Suprapubic skin (tissue), 4 donors: ENCODE measurements at regions not wholly inside any gene's neighbourhood (a gene's known extent, or its start where the extent isn't known, plus 50 kb on each side); places are given as distances from the start of the nearest gene placed in this dataset.
A peak's percentile ranks its signal among the peaks of the same experiment; 100 is the strongest.

ENCODE experiments used
- DNase-seq, 2 donors: peaks; one replicate each; pipeline ENCODE4 v3.0.0-alpha.2; 2019; ENCODE audit warnings: low spot score in 2 of 2
- H3K27ac ChIP-seq: fragments of 200-600 bp; sonication (generic); one replicate; pipeline ENCODE4 v1.5.1; 2019
- H3K27me3 ChIP-seq: fragments of 200-600 bp; sonication (generic); one replicate; pipeline ENCODE4 v1.5.1; 2019
- H3K36me3 ChIP-seq: fragments of 200-600 bp; sonication (generic); one replicate; pipeline ENCODE4 v1.5.1; 2019
- H3K4me1 ChIP-seq: fragments of 200-600 bp; sonication (generic); one replicate; pipeline ENCODE4 v1.5.1; 2019
- H3K4me3 ChIP-seq: fragments of 200-600 bp; sonication (generic); one replicate; pipeline ENCODE4 v1.5.1; 2019; ENCODE audit warnings: mild to moderate bottlenecking
- H3K9me3 ChIP-seq: fragments of 200-600 bp; sonication (generic); one replicate; pipeline ENCODE4 v1.5.1; 2019
- EP300 ChIP-seq: sonication (generic); formaldehyde crosslinking; IDR thresholded peaks from one replicate; pipeline ENCODE4 v1.6.1; 2017; ENCODE audit warnings: antibody characterized with exemption
- POLR2A ChIP-seq, 2 donors: fragments of 450-650 bp; IDR thresholded peaks; one replicate each; pipeline ENCODE4 v1.6.1; 2017; ENCODE audit warnings: antibody characterized with exemption in 2 of 2, mild to moderate bottlenecking in 2 of 2, moderate library complexity in 2 of 2
- POLR2AphosphoS5 ChIP-seq, 3 donors: sonication (generic); formaldehyde crosslinking; IDR thresholded peaks; one replicate each; pipeline ENCODE4 v1.6.1; 2017; ENCODE audit warnings: antibody characterized with exemption in 3 of 3
- WGBS: methylation state at CpG from one replicate; pipeline ENCODE4 v1.1.5; 2018; 5-methylcytosine and 5-hydroxymethylcytosine counted together
- TF ChIP-seq, protein P1 (sequence below), 2 donors: fragments of 200-600 bp in 1 of 2; fragments of 450-650 bp in 1 of 2; sonication (generic) in 1 of 2; IDR thresholded peaks; one replicate each; pipeline ENCODE4 v1.5.1; 2016 to 2019; ENCODE audit warnings: antibody characterized with exemption in 2 of 2, mild to moderate bottlenecking in 1 of 2, moderate library complexity in 1 of 2

DNA sequence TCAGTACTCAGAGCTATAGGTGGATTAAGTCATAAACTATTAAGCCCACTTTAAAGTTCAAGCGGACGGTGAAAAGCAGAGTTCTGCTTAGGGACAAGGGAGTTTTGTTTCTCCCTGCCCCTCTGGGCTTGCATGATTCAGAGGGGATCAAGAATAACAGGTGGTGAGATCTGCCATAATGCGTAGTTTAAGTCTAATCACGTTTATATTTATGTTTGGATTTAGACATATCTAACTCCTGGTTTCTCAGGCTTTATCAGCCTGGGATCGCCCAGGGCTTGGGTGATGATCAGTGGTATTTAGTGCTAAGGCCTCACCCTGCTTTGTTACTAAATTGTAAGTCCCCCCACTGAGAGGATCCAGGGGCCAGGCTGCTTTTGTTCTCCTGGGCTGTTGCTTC, 335.4 kb upstream of the NRP1 start:
- Histone ChIP-seq H3K27me3 (no peaks in the 10 kb centered on the region), H3K4me3 (no peak overlapping the region), H3K4me1 (no peaks in the 10 kb centered on the region), H3K36me3 (no peaks in the 10 kb centered on the region), H3K9me3 (no peaks in the 10 kb centered on the region), H3K27ac (no peak overlapping the region)
- TF ChIP-seq, protein P1, sequence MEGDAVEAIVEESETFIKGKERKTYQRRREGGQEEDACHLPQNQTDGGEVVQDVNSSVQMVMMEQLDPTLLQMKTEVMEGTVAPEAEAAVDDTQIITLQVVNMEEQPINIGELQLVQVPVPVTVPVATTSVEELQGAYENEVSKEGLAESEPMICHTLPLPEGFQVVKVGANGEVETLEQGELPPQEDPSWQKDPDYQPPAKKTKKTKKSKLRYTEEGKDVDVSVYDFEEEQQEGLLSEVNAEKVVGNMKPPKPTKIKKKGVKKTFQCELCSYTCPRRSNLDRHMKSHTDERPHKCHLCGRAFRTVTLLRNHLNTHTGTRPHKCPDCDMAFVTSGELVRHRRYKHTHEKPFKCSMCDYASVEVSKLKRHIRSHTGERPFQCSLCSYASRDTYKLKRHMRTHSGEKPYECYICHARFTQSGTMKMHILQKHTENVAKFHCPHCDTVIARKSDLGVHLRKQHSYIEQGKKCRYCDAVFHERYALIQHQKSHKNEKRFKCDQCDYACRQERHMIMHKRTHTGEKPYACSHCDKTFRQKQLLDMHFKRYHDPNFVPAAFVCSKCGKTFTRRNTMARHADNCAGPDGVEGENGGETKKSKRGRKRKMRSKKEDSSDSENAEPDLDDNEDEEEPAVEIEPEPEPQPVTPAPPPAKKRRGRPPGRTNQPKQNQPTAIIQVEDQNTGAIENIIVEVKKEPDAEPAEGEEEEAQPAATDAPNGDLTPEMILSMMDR (IDR thresholded peaks at IDR 0.05): no peak
- TF ChIP-seq POLR2A (IDR thresholded peaks at IDR 0.05): no peak
- no peak for TF ChIP-seq EP300
- no peak for DNase-seq
- 90% methylated on average over 5 of the region's 5 CpGs for WGBS

DNA sequence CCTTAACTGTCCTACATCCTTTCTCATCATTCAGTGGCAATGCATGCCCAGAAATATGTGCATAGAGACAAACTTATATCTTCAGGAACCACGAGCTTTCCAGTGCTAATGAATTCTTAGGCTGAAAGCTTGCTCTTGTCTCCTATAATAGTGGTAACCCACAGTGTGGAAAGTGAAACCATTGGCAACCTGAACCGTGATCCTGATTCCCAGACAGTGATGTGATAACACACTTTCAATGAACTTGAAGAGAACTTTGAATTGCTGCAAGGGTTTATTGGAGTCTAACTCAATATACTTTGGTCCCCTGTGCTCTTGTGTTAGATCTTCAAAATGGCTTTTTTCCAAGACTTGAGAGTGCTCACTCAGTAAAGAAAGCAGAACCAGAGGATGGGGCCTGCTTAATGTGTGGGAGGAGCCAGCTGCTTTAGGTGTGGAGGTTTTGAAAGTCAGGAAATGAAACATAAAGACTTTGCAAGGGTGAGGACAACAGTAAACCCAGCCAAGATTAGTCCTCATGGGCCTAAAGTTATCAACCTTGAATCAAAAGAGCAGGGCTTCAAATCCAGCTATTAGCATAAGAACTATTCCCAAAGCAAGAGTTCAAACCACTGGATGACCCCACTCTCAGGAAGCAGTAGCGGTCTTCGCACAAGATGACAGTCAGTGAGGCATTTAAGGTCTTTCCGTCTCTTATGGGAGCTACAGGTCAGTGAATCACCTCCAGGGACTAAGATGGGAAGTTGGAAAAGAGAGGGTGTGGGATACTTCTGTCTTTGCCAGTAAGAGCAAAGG, 332.4 kb upstream of the NRP1 start:
- TF ChIP-seq POLR2A (IDR thresholded peaks at IDR 0.05) (no peak), EP300 (no peak), POLR2AphosphoS5 (IDR thresholded peaks at IDR 0.05) (no peak)
- TF ChIP-seq, protein P1 (IDR thresholded peaks at IDR 0.05): no peak
- Histone ChIP-seq H3K9me3 (no peaks in the 10 kb centered on the region), H3K27me3 (no peaks in the 10 kb centered on the region), H3K36me3 (no peaks in the 10 kb centered on the region), H3K4me3 (no peak overlapping the region), H3K27ac (no peak overlapping the region), H3K4me1 (peaks cover 7% of the 10 kb centered on the region)
- no peak for DNase-seq
- WGBS: 78% methylated on average over 5 of the region's 5 CpGs

DNA sequence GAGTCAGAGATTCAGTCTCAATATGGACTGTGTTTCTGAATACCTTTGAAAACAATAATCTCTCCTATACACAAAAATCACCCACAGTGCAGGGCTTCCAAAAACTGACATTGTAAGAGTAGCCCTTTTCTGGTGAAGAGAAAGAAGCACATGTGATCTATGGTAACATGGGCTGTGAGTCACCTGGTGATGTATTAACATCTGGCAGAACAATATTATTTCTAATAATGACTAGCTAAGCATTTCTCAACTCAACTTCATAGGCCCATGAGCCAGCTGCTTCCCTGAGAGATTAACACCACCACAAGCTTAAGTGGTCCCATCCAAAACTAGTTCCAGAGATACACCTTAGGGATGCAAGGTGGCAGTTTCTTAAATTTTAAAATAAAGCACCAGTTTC, 331.0 kb upstream of the NRP1 start:
- Histone ChIP-seq H3K9me3 (no peaks in the 10 kb centered on the region), H3K36me3 (no peaks in the 10 kb centered on the region), H3K27me3 (no peaks in the 10 kb centered on the region), H3K27ac (no peak overlapping the region), H3K4me3 (no peak overlapping the region), H3K4me1 (peaks cover 16% of the 10 kb centered on the region)
- no peak for DNase-seq
- no peak for TF ChIP-seq EP300
- no peak for TF ChIP-seq POLR2AphosphoS5 (IDR thresholded peaks at IDR 0.05)
- TF ChIP-seq POLR2A (IDR thresholded peaks at IDR 0.05): no peak
- TF ChIP-seq, protein P1 (IDR thresholded peaks at IDR 0.05): no peak

DNA sequence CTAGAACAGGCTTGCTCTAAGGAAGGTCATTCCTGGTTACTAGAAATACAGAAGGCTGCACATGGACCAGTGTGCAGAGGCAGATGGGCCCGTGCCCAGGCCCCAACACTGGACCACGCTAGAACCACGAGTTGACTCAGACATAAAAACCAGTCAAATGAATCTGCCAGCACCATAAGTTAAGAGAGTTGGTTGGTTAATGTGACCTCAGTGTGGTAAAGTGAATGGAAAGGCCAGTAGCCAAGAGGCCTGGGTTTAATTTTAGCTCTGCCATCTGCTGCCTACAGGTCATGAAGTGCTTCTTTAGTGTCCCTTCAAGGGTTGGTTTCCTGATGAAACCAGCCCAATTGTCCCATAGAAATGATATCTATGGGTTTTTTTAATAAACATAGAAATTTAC, 329.6 kb upstream of the NRP1 start:
- WGBS: 77% methylated on average over 3 of the region's 3 CpGs
- H3K27me3 ChIP-seq: no peaks in the 10 kb centered on the region
- peaks cover 16% of the 10 kb centered on the region for H3K4me1 ChIP-seq
- no peak overlapping the region for H3K4me3 ChIP-seq
- no peaks in the 10 kb centered on the region for H3K36me3 ChIP-seq
- no peak for DNase-seq
- no peak overlapping the region for H3K27ac ChIP-seq
- H3K9me3 ChIP-seq: no peaks in the 10 kb centered on the region
- TF ChIP-seq POLR2AphosphoS5 (IDR thresholded peaks at IDR 0.05): no peak
- TF ChIP-seq POLR2A (IDR thresholded peaks at IDR 0.05): no peak
- TF ChIP-seq, protein P1 (IDR thresholded peaks at IDR 0.05): no peak
- no peak for TF ChIP-seq EP300

DNA sequence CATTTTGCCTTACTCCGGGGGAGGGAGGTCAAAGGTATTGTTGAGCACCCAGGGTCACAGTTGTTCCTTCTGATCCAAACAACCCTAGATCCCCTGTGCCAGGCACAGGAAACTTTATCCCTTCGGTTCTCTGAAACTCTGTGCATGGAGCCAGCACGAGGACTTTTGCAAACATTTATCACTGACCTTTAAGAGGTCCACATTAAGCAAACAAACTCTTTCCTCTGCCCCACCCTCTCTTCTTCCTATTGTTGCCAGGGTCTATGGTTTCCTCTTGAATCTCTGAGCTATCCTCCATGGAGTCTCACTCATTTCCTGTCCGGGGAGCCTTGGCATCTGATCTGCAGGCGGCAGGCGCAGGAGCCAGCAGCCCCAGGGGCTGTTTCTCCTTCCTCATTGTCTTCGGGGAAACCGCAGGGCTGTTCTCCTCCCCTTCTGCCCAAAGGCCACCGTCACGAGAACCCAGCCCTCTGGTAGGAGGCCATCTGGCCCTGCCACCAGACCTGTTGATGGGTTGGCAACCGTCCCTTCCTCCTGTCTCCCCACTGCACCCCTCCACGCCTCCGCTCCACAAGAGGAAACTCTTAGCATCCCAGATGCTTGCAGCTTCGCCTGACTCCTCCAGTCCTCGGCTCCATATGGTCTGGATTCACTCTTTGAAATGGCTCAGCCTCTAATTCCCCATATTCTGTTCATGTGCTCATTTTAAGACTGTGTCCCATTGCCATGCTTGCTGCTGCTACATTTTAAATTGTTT, 327.3 kb upstream of the NRP1 start:
- no peak overlapping the region for H3K4me3 ChIP-seq
- TF ChIP-seq EP300 (no peak), POLR2AphosphoS5 (IDR thresholded peaks at IDR 0.05) (no peak), POLR2A (IDR thresholded peaks at IDR 0.05) (no peak)
- TF ChIP-seq, protein P1 (IDR thresholded peaks at IDR 0.05): no peak
- H3K4me1 ChIP-seq: peaks cover 16% of the 10 kb centered on the region
- no peaks in the 10 kb centered on the region for H3K9me3 ChIP-seq
- peak overlapping the region; percentile 38 for H3K27ac ChIP-seq
- H3K27me3 ChIP-seq: no peaks in the 10 kb centered on the region
- DNase-seq: peak; percentile 79 to 87
- 17% methylated on average over 14 of the region's 15 CpGs for WGBS
- no peaks in the 10 kb centered on the region for H3K36me3 ChIP-seq
